Ramos (cell line): ENCODE measurements at regions not wholly inside any gene's neighbourhood (a gene's known extent, or its start where the extent isn't known, plus 50 kb on each side); places are given as distances from the start of the nearest gene placed in this dataset.
"Not testable (repeated sequence)": the region's sequence is repeated elsewhere in the genome, so short reads cannot be mapped to it uniquely, and the experiment has no call there.

ENCODE experiments used
- in situ Hi-C: fragments of 300-500 bp; cut with MboI; formaldehyde crosslinking; loops from one replicate; pipeline ENCODE4 v1.14.3; 2022; ENCODE audit warnings: low sequenced_read_pairs; ENCODE audit not compliant: unreplicated experiment

DNA sequence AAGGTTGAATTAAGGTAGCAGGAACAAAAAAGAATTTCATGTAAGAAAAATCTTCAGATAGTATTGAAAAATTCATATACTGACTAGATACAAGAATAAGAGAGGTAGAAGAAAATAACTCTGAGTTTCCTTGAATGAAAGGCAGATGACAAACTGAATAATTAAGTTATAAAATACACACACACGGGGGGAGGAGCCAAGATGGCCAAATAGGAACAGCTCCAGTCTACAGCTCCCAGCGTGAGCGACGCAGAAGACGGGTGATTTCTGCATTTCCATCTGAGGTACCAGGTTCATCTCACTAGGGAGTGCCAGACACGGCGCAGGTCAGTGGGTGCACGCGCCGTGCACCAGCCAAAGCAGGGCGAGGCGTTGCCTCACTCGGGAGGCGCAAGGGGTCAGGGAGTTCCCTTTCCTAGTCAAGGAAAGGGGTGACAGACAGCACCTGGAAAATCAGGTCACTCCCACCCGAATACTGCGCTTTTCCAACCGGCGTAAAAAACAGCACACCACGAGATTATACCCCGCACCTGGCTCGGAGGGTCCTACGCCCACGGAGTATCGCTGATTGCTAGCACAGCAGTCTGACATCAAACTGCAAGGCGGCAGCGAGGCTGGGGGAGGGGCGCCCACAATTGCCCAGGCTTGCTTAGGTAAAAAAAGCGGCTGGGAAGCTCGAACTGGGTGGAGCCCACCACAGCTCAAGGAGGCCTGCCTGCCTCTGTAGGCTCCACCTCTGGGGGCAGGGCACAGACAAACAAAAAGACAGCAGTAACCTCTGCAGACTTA lies 759.2 kb downstream of the ZWINT start:
- in situ Hi-C loops = not testable (repeated sequence)

- in situ Hi-C loops = no loop called here
Observed at GRCh38 chr10:55551603-55552002, 750.6 kb upstream of the PCDH15 start.

DNA sequence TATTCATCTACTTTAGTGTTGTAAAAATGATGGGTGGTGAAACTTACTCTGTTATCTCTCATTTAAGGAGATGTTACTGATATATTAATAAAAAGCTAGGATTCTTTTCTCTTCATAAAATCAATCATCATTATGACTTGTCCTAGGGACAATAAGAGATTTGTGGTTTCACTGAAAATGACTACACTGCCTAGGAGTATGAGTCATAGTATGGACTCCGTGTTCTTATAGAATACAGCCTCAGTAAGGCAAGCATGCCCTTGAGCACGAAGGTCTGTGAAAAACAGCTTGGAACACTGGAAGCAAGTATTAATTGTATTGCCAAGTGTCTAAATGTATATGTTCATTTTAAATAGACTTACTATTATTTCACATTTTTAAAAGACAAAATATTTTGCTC lies 749.2 kb upstream of the PCDH15 start:
- in situ Hi-C loops = no loop called here

DNA sequence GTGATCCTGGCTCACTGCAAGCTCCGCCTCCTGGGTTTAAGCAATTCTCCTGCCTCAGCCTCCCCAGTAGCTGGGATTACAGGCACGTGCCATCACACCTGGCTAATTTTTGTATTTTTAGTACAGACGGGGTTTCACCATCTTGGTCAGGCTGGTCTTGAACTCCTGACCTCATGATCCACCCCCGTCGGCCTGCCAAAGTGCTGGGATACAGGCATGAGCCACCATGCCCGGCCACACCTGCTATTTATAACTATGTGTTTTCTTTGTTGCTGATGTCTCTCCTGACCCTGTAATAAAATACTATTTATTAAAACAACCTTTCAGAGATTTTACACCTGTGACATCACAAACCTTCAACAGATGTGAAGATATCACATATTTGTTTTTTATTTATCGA lies 736.5 kb upstream of the PCDH15 start:
- in situ Hi-C loops = not testable (repeated sequence)

DNA sequence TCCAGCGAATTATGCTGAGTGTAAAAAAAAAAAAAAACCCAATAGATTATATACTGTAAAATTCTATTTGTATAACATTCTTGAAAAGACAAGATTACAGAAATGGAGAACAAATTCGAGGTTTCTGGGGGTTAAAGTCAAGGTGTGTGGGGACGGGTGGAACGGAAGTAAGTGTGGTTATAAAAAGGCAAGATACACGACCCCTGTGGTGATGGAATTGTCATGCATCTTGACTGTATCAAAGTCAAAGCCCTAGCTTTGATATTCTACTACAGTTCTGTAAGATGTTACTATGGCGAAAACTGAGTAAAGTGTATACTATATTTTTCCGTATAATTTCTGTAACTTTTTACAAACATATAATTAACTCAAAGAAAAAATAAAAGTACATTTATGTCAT lies 718.2 kb upstream of the PCDH15 start:
- in situ Hi-C loops = no loop called here

DNA sequence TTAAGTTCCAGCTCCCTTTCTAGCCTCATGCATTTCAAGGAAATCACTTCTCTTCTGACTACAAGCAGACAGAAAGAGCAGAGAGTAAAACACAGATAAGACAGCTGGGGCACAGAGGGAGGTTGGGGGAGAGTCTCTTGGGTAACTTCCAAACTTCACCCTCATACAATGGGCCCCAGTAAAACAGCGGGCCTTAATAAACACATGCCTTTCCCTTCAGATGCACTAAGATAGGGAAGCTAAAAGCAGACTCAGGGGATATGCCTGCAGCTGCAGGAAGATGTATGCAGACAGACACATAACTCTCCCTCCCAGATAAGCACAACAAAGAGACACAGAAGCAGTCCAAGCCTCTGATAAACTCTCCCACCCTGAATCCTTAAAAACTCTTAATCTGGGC lies 717.4 kb upstream of the PCDH15 start:
- in situ Hi-C loops = not testable (repeated sequence)

GRCh38 chr10:55509168-55509567 lies 708.1 kb upstream of the PCDH15 start:
- in situ Hi-C loops = no loop called here

DNA sequence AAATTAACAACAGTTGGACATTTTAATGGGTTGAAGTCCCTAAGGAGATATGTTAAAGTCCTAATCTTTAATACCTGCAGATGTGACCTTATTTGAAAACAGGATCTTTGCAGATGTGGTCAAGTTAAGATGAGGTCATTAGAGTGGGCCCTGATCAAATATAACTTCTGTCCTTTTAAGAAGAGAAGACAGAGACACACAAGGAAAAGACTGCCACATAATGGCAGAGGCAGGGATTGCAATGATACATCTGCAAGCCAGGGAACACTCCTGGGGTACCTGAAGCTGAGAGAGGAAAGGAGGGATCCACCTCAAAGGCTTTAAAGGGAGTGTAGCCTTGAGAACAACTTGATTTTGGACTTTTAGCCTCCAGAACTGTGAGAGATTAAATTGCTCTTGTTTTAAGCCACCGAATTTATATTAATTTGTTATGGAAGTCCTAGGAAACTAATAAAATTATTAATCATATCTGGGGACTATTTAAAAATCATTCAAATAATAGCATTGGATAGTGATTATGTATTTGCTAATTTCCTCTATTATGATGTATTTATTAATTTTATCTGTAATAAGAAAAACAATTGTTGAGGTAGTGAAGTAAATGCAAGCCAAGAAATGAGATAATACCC lies 700.0 kb upstream of the PCDH15 start:
- in situ Hi-C loops = no loop called here

- in situ Hi-C loops = no loop called here
Observed at GRCh38 chr10:55497893-55498499, 697.0 kb upstream of the PCDH15 start.

GRCh38 chr10:55495555-55495954 lies 694.5 kb upstream of the PCDH15 start:
- in situ Hi-C loops = no loop called here

DNA sequence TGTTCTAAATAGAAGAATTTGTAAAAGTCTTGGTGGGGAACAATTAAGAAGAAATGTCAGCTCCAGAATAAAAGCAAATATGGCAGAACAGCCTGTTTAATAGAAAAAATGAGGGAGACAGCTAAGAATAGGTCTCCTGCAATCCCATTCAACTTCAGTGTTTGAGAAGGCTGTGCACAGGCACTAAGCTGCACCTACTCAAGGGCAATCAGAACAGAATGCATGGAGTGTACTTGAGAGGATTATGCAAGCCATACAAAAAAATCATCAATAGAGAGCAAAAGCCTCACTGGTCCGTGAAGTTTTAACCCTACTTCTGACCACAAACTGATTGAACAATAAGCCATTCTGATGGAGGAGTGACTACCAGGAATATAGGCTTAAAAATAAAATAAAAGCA lies 690.7 kb upstream of the PCDH15 start:
- in situ Hi-C loops = no loop called here

GRCh38 chr10:55485827-55486226 lies 684.8 kb upstream of the PCDH15 start:
- in situ Hi-C loops = no loop called here

- in situ Hi-C loops = no loop called here
Observed at GRCh38 chr10:55476129-55476528, 675.1 kb upstream of the PCDH15 start.

DNA sequence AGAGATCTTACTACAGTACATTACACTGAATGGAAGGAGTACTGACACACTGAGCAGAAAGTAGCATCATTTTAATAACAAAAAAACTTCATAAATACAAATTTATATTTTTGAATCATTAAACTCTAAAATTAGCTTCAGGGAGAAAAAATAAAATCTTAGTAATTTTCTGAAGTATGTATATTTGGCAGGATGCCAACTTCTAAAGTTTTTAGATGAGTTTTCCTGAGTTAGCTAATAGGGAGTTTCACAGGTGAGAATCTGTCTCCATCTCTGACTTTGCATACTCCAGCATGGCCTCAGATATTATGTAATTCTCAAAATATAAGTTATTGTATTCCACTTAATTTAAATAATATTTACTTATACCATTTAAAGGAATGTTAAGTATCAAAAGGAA lies 673.2 kb upstream of the PCDH15 start:
- in situ Hi-C loops = no loop called here

- in situ Hi-C loops = no loop called here
Observed at GRCh38 chr10:55470840-55471239, 669.8 kb upstream of the PCDH15 start.

DNA sequence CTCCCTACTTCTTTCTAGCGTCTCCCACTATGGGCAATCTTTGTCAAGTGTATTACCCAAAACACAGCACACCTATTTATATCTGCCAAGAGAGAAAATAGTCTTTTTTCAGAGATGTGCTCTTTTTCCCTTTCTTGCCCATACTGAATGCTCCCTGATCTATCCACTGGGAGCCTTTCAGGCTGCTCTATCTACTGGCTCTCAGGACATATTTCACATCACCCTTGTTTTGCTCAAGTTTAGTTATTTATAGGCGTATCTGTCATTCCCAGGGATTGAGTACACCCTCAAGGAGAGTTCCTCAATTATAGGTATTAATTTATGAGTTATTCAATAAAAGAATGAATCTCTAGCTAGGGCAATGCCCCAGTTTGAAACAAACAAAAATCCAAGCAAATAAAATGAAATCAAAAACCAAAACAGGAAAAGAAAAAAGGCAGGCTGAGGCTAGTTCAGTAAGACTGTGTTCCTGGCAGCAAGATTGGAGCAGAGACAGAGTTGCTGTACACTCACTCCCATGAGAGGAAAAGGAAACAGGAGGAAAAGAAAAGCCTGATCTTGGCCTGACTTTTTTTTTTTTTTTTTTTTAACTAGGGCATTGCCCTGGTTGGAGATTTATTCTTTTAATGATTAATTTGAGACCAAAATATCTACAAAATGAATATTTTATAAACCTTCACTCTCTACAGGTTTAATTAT lies 665.9 kb upstream of the PCDH15 start:
- in situ Hi-C loops = no loop called here

DNA sequence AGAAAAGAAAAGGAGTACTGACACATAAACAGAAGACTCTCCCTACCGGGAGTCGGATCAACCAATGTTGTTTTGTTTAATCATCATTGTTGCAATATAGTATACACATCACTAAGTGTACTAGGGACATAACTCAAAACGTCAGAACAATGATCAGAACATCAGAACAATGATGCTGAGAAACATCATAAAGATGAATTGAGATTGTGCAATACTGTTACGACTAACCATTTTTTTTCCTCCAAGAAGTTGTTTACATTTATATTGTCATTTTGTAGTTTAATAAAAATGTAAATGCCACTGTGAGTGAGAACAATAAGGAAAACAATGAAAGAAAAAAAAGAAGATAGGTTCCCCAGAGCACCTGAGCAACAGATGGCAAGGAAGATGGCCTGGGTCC lies 663.1 kb upstream of the PCDH15 start:
- in situ Hi-C loops = no loop called here

DNA sequence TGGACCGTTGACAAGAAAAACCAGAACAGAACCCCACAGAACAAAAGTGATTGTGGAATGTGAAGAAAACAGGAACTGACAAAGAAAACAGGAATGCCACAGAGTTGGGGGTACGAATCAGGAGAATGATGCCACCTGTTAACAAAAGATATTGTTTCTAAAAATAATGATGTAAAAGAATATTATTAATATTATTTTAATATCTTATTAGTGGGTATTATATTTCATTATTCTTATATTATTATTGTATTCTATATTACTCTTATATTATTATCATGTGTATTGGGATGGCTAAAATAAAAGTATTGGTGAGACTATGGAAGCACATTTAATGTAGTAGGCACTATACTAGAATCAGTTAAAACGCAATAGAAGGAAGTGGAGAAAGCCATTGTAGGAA lies 659.0 kb upstream of the PCDH15 start:
- in situ Hi-C loops = no loop called here

DNA sequence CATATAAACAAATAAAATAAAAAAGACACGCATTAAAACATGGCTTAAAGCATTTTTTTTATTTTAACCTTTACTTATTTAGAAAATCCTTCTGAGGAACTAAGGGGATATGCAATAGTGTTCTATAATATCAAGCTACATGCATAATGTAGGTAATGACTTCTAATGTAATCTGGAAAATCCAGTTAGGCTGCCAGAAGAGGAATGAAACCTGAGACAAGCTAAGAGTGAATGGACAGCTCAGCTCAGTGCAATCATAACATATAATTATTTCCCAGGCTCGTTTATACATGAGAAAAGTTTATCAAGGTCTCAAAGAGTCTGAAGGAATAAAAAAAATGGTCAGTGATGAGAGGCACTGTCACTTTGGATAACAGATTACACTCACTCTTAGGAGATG lies 649.0 kb upstream of the PCDH15 start:
- in situ Hi-C loops = no loop called here

- in situ Hi-C loops = no loop called here
Observed at GRCh38 chr10:55446441-55447002, 645.5 kb upstream of the PCDH15 start.

GRCh38 chr10:55441777-55442176 lies 640.7 kb upstream of the PCDH15 start:
- in situ Hi-C loops = no loop called here
